ENCODE measurements at regions not wholly inside any gene's neighbourhood (a gene's known extent, or its start where the extent isn't known, plus 50 kb on each side); places are given as distances from the start of the nearest gene placed in this dataset.

- Mint-ChIP-seq H3K4me3 (no peak overlapping the region), H3K27me3 (no peaks in the 10 kb centered on the region), H3K4me1 (ENCODE audit: unreplicated experiment) (no peaks in the 10 kb centered on the region), H3K36me3 (no peaks in the 10 kb centered on the region), H3K27ac (no peak overlapping the region), H3K9me3 (no peaks in the 10 kb centered on the region)
- DNase-seq (ENCODE audit: extremely low spot score, unreplicated experiment), result no peak
- TF ChIP-seq, protein P1, sequence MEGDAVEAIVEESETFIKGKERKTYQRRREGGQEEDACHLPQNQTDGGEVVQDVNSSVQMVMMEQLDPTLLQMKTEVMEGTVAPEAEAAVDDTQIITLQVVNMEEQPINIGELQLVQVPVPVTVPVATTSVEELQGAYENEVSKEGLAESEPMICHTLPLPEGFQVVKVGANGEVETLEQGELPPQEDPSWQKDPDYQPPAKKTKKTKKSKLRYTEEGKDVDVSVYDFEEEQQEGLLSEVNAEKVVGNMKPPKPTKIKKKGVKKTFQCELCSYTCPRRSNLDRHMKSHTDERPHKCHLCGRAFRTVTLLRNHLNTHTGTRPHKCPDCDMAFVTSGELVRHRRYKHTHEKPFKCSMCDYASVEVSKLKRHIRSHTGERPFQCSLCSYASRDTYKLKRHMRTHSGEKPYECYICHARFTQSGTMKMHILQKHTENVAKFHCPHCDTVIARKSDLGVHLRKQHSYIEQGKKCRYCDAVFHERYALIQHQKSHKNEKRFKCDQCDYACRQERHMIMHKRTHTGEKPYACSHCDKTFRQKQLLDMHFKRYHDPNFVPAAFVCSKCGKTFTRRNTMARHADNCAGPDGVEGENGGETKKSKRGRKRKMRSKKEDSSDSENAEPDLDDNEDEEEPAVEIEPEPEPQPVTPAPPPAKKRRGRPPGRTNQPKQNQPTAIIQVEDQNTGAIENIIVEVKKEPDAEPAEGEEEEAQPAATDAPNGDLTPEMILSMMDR (conservative IDR thresholded peaks at IDR 0.05), result no peak
These were observed 1036.8 kb upstream of the POT1 start for GRCh38 chr7:125966278-125967048.

GRCh38 chr7:125934955-125935354, 1005.3 kb upstream of the POT1 start:
- no peaks in the 10 kb centered on the region for H3K27me3 Mint-ChIP-seq
- no peaks in the 10 kb centered on the region for H3K9me3 Mint-ChIP-seq
- TF ChIP-seq, protein P1 (conservative IDR thresholded peaks at IDR 0.05), result no peak
- H3K36me3 Mint-ChIP-seq, result no peaks in the 10 kb centered on the region
- no peak for DNase-seq (ENCODE audit: extremely low spot score, unreplicated experiment)
- no peak overlapping the region for H3K27ac Mint-ChIP-seq
- H3K4me3 Mint-ChIP-seq, result no peak overlapping the region
- no peaks in the 10 kb centered on the region for H3K4me1 Mint-ChIP-seq (ENCODE audit: unreplicated experiment)

DNA sequence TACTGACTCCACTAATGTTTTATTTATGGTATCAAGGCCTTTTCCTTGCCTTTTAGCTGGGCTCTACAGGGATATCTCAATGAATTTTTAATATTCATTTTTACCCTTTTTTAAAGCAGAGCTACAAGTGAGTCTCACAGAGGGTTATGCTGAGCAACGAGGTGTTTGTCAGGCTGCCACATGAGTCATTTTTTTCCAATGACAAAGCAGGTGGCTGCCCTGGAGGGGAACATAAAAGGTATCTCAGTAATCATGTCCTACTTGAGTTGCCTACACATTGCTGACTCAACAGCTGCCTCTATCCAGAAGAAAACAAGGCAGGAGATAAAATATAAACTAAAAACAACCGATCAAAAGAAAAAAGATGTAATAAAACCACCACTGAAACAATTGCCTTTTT, 1004.9 kb upstream of the POT1 start:
- DNase-seq (ENCODE audit: extremely low spot score, unreplicated experiment), result no peak
- no peaks in the 10 kb centered on the region for H3K27me3 Mint-ChIP-seq
- H3K36me3 Mint-ChIP-seq, result no peaks in the 10 kb centered on the region
- no peak overlapping the region for H3K4me3 Mint-ChIP-seq
- no peaks in the 10 kb centered on the region for H3K4me1 Mint-ChIP-seq (ENCODE audit: unreplicated experiment)
- H3K27ac Mint-ChIP-seq, result no peak overlapping the region
- TF ChIP-seq, protein P1 (conservative IDR thresholded peaks at IDR 0.05), result no peak
- no peaks in the 10 kb centered on the region for H3K9me3 Mint-ChIP-seq

- no peak overlapping the region for H3K27ac Mint-ChIP-seq
- no peaks in the 10 kb centered on the region for H3K36me3 Mint-ChIP-seq
- peaks cover 8% of the 10 kb centered on the region for H3K4me1 Mint-ChIP-seq (ENCODE audit: unreplicated experiment)
- H3K9me3 Mint-ChIP-seq, result no peaks in the 10 kb centered on the region
- H3K27me3 Mint-ChIP-seq, result peaks cover 3% of the 10 kb centered on the region
- DNase-seq (ENCODE audit: extremely low spot score, unreplicated experiment), result no peak
- H3K4me3 Mint-ChIP-seq, result no peak overlapping the region
- TF ChIP-seq, protein P1 (conservative IDR thresholded peaks at IDR 0.05), result no peak
These were observed 1001.2 kb upstream of the POT1 start for GRCh38 chr7:125930848-125931247.

- DNase-seq (ENCODE audit: extremely low spot score, unreplicated experiment), result no peak
- H3K4me1 Mint-ChIP-seq (ENCODE audit: unreplicated experiment), result peaks cover 8% of the 10 kb centered on the region
- TF ChIP-seq, protein P1 (conservative IDR thresholded peaks at IDR 0.05), result no peak
- no peak overlapping the region for H3K4me3 Mint-ChIP-seq
- peaks cover 6% of the 10 kb centered on the region for H3K27me3 Mint-ChIP-seq
- H3K36me3 Mint-ChIP-seq, result no peaks in the 10 kb centered on the region
- H3K27ac Mint-ChIP-seq, result no peak overlapping the region
- no peaks in the 10 kb centered on the region for H3K9me3 Mint-ChIP-seq
These were observed 997.9 kb upstream of the POT1 start for GRCh38 chr7:125927556-125927955.

Data from type B pancreatic cell (in vitro differentiated cells).